ENCODE measurements at regions not wholly inside any gene's neighbourhood (a gene's known extent, or its start where the extent isn't known, plus 50 kb on each side); places are given as distances from the start of the nearest gene placed in this dataset.

GRCh38 chr14:95463171-95463901 is 53.1 kb downstream of the SYNE3 start:
- H3K9me3 ChIP-seq: no peaks in the 10 kb centered on the region
- H3K27ac ChIP-seq: peak overlapping the region in 1 of 4 donors; percentile 26
- 53 to 63% methylated on average over 9 of the region's 9 CpGs for WGBS, 2 donors
- peaks cover 0 to 55% (median 17%) of the 10 kb centered on the region in 4 donors for H3K4me1 ChIP-seq
- no peaks in the 10 kb centered on the region for H3K27me3 ChIP-seq
- no peak for DNase-seq (ENCODE audit: low spot score in 2 of 2)
- H3K4me3 ChIP-seq: no peak overlapping the region
- peaks cover 0 to 73% (median 8%) of the 10 kb centered on the region in 3 donors for H3K36me3 ChIP-seq
- TF ChIP-seq CTCF (IDR thresholded peaks at IDR 0.05) (no peak), EP300 (IDR thresholded peaks at IDR 0.05) (no peak), POLR2A (IDR thresholded peaks at IDR 0.05) (no peak)

- no peak for DNase-seq (ENCODE audit: low spot score in 2 of 2)
- H3K27ac ChIP-seq: no peak overlapping the region
- TF ChIP-seq POLR2A (IDR thresholded peaks at IDR 0.05) (no peak), CTCF (IDR thresholded peaks at IDR 0.05) (no peak), EP300 (IDR thresholded peaks at IDR 0.05) (no peak)
- WGBS, 2 donors: 95 to 99% methylated on average over 8 to 10 of the region's 10 CpGs
- H3K4me1 ChIP-seq: peaks cover 0 to 56% (median 20%) of the 10 kb centered on the region in 4 donors
- H3K9me3 ChIP-seq: no peaks in the 10 kb centered on the region
- H3K27me3 ChIP-seq: no peaks in the 10 kb centered on the region
- H3K4me3 ChIP-seq: no peak overlapping the region
- peaks cover 0 to 65% (median 8%) of the 10 kb centered on the region in 3 donors for H3K36me3 ChIP-seq
These were observed 54.0 kb downstream of the SYNE3 start for GRCh38 chr14:95462491-95462890.

- no peak for DNase-seq (ENCODE audit: low spot score in 2 of 2)
- no peaks in the 10 kb centered on the region for H3K27me3 ChIP-seq
- H3K27ac ChIP-seq: peak overlapping the region in 3 of 4 donors; percentile 4 to 42 (median 34)
- TF ChIP-seq POLR2A (IDR thresholded peaks at IDR 0.05) (no peak), EP300 (IDR thresholded peaks at IDR 0.05) (peak in 1 of 2 donors; percentile 45), CTCF (IDR thresholded peaks at IDR 0.05) (no peak)
- no peak overlapping the region for H3K4me3 ChIP-seq
- whole genome bisulfite sequencing, 2 donors: 38 to 43% methylated on average over 27 to 29 of the region's 29 CpGs
- H3K36me3 ChIP-seq: peaks cover 0 to 56% (median 5%) of the 10 kb centered on the region in 3 donors
- no peaks in the 10 kb centered on the region for H3K9me3 ChIP-seq
- H3K4me1 ChIP-seq: peaks cover 0 to 65% (median 21%) of the 10 kb centered on the region in 4 donors
These were observed 55.6 kb downstream of the SYNE3 start for GRCh38 chr14:95460647-95461478.

- H3K4me1 ChIP-seq: peaks cover 0 to 62% (median 20%) of the 10 kb centered on the region in 4 donors
- DNase-seq (ENCODE audit: low spot score in 2 of 2): no peak
- H3K27ac ChIP-seq: peak overlapping the region in 1 of 4 donors; percentile 23
- TF ChIP-seq CTCF (IDR thresholded peaks at IDR 0.05) (no peak), EP300 (IDR thresholded peaks at IDR 0.05) (no peak)
- H3K27me3 ChIP-seq: no peaks in the 10 kb centered on the region
- 83 to 91% methylated on average over 3 of the region's 3 CpGs for WGBS, 2 donors
- H3K9me3 ChIP-seq: no peaks in the 10 kb centered on the region
- peaks cover 0 to 57% (median 0%) of the 10 kb centered on the region in 3 donors for H3K36me3 ChIP-seq
- H3K4me3 ChIP-seq: no peak overlapping the region
These were observed 57.5 kb downstream of the SYNE3 start for GRCh38 chr14:95458906-95459305.

GRCh38 chr14:95458459-95458858 is 58.0 kb downstream of the SYNE3 start:
- Histone ChIP-seq H3K27ac (peak overlapping the region in 2 of 4 donors; percentile 67 to 77), H3K4me1 (peaks cover 0 to 58% (median 17%) of the 10 kb centered on the region in 4 donors), H3K4me3 (no peak overlapping the region), H3K36me3 (peaks cover 0 to 57% (median 0%) of the 10 kb centered on the region in 3 donors), H3K9me3 (no peaks in the 10 kb centered on the region), H3K27me3 (no peaks in the 10 kb centered on the region)
- 66 to 85% methylated on average over 4 of the region's 4 CpGs for WGBS, 2 donors
- no peak for DNase-seq (ENCODE audit: low spot score in 2 of 2)
- TF ChIP-seq EP300 (IDR thresholded peaks at IDR 0.05): no peak
- TF ChIP-seq CTCF (IDR thresholded peaks at IDR 0.05): no peak
- no peak for TF ChIP-seq POLR2A (IDR thresholded peaks at IDR 0.05)

Data from tibial nerve (tissue), 4 donors.